IMR-90 (cell line): ENCODE measurements at regions not wholly inside any gene's neighbourhood (a gene's known extent, or its start where the extent isn't known, plus 50 kb on each side); places are given as distances from the start of the nearest gene placed in this dataset.
A peak's percentile ranks its signal among the peaks of the same experiment; 100 is the strongest.

Experiments
- ATAC-seq: fragments of 200-7000 bp; cut with Tn5 transposase; 2 replicates; pipeline ENCODE4 v1.9.1; 2020; ENCODE audit warnings: low read depth, mild to moderate bottlenecking, moderate library complexity
- BruUV-seq: library from RNA; stranded (reverse); fragments of 400-500 nt; replicated peaks from 2 replicates; lab custom pipeline; 2021; lab: Mats Ljungman, UMichigan
- CTCF ChIA-PET: fragments of 300-600 bp; formaldehyde crosslinking; extraction: SDS; loops from one replicate; lab custom pipeline; 2021; ENCODE audit warnings: antibody characterized with exemption; lab: Yijun Ruan, JAX
- POLR2A ChIA-PET: fragments of 300-600 bp; sonication (Branson Sonifier 250); formaldehyde crosslinking; loops from one replicate; lab custom pipeline; 2022; ENCODE audit warnings: antibody characterized with exemption; ENCODE audit not compliant: unreplicated experiment; lab: Charles Lee
- DNase-seq: peaks from one replicate; pipeline ENCODE4 v3.0.0; 2013
- H2AFZ ChIP-seq: replicated peaks from 2 replicates; pipeline ENCODE3; 2013; ENCODE audit warnings: low read length, mild to moderate bottlenecking; ENCODE audit not compliant: poor library complexity
- H2AK5ac ChIP-seq: 2 replicates; pipeline ENCODE4 v1.6.1; 2013; ENCODE audit warnings: low read depth, low read length, inconsistent platforms
- H2AK9ac ChIP-seq: replicated peaks from 2 replicates; pipeline ENCODE3; 2013; ENCODE audit warnings: mild to moderate bottlenecking, low read depth, low read length, moderate library complexity; ENCODE audit not compliant: poor library complexity
- H2BK120ac ChIP-seq: 2 replicates; pipeline ENCODE4 v1.6.1; 2013; ENCODE audit warnings: low read depth, low read length, inconsistent platforms
- H2BK15ac ChIP-seq: 3 replicates; pipeline ENCODE4 v1.6.1; 2013; ENCODE audit warnings: low read depth, low read length, inconsistent platforms
- H2BK20ac ChIP-seq: 2 replicates; pipeline ENCODE4 v1.6.1; 2013; ENCODE audit warnings: low read depth, mild to moderate bottlenecking, inconsistent platforms, low read length, moderate library complexity
- H2BK5ac ChIP-seq: 2 replicates; pipeline ENCODE4 v1.6.1; 2013; ENCODE audit warnings: mild to moderate bottlenecking, low read depth, low read length, inconsistent platforms; ENCODE audit not compliant: poor library complexity, severe bottlenecking
- H3K14ac ChIP-seq: replicated peaks from 2 replicates; pipeline ENCODE4 v1.6.1; 2013; ENCODE audit warnings: low read depth, low read length, inconsistent platforms
- H3K18ac ChIP-seq: 2 replicates; pipeline ENCODE4 v1.6.1; 2013; ENCODE audit warnings: low read depth, low read length, control low read depth
- H3K23ac ChIP-seq: 2 replicates; pipeline ENCODE4 v1.6.1; 2013; ENCODE audit warnings: low read depth, low read length, inconsistent platforms
- H3K27ac ChIP-seq: 2 replicates; pipeline ENCODE4 v1.5.1; 2013; ENCODE audit warnings: mild to moderate bottlenecking, control low read depth, low read length; ENCODE audit not compliant: insufficient read depth
- H3K27me3 ChIP-seq: 2 replicates; pipeline ENCODE4 v1.6.1; 2013; ENCODE audit warnings: low read length; ENCODE audit not compliant: control insufficient read depth, insufficient read depth
- H3K36me3 ChIP-seq: 2 replicates; pipeline ENCODE4 v1.6.1; 2013; ENCODE audit warnings: low read length, mixed read lengths; ENCODE audit not compliant: control insufficient read depth, insufficient read depth
- H3K4ac ChIP-seq: 2 replicates; pipeline ENCODE4 v1.6.1; 2013; ENCODE audit warnings: low read depth, low read length, inconsistent platforms
- H3K4me1 ChIP-seq: 2 replicates; pipeline ENCODE4 v1.6.1; 2013; ENCODE audit warnings: low read length, mixed read lengths; ENCODE audit not compliant: control insufficient read depth, insufficient read depth
- H3K4me2 ChIP-seq: 2 replicates; pipeline ENCODE4 v1.6.1; 2013; ENCODE audit warnings: low read depth, mild to moderate bottlenecking, control low read depth, low read length, moderate library complexity
- H3K4me3 ChIP-seq: 2 replicates; pipeline ENCODE4 v1.5.1; 2013; ENCODE audit warnings: low read depth, mild to moderate bottlenecking, control low read depth, low read length, moderate library complexity; ENCODE audit not compliant: insufficient read depth
- H3K56ac ChIP-seq: 2 replicates; pipeline ENCODE4 v1.6.1; 2013; ENCODE audit warnings: low read length, inconsistent platforms; ENCODE audit not compliant: insufficient read depth; ENCODE audit errors: extremely low read depth
- H3K79me1 ChIP-seq, 2 experiments: 2 replicates each; pipeline ENCODE4 v1.6.1; 2013; ENCODE audit warnings: low read length in 2 of 2, inconsistent platforms in 1 of 2, low read depth in 1 of 2
- H3K9ac ChIP-seq: 2 replicates; pipeline ENCODE4 v1.6.1; 2013; ENCODE audit warnings: low read depth, low read length, control low read depth
- H3K9me1 ChIP-seq: 2 replicates; pipeline ENCODE4 v1.6.1; 2013; ENCODE audit warnings: low read length, inconsistent platforms; ENCODE audit not compliant: insufficient read depth
- H3K9me3 ChIP-seq: 2 replicates; pipeline ENCODE4 v1.6.1; 2013; ENCODE audit warnings: low read length; ENCODE audit not compliant: control insufficient read depth, insufficient read depth
- H4K20me1 ChIP-seq: 2 replicates; pipeline ENCODE4 v1.6.1; 2013; ENCODE audit warnings: low read length, inconsistent platforms; ENCODE audit not compliant: insufficient read depth
- H4K5ac ChIP-seq: 2 replicates; pipeline ENCODE4 v1.6.1; 2013; ENCODE audit warnings: mild to moderate bottlenecking, low read depth, low read length, control low read depth
- H4K8ac ChIP-seq, 2 experiments: 2 replicates each; pipeline ENCODE4 v1.6.1; 2013; ENCODE audit warnings: low read depth in 2 of 2, low read length in 2 of 2, control low read depth in 1 of 2, inconsistent platforms in 1 of 2
- H4K91ac ChIP-seq: 2 replicates; pipeline ENCODE4 v1.6.1; 2013; ENCODE audit warnings: low read depth, low read length, inconsistent platforms; ENCODE audit not compliant: insufficient read depth
- CEBPB ChIP-seq: IDR thresholded peaks from 2 replicates; pipeline ENCODE4 v1.6.1; 2012; ENCODE audit warnings: low read depth, low read length, improper control_type of control experiment
- MAZ ChIP-seq: IDR thresholded peaks from 2 replicates; pipeline ENCODE4 v1.6.1; 2012; ENCODE audit warnings: low read depth, mild to moderate bottlenecking, low read length, improper control_type of control experiment, moderate library complexity, borderline replicate concordance
- MXI1 ChIP-seq: IDR thresholded peaks from 2 replicates; pipeline ENCODE4 v1.6.1; 2012; ENCODE audit warnings: low read depth, mild to moderate bottlenecking, low read length, moderate library complexity, borderline replicate concordance
- NFE2L2 ChIP-seq: fragments of 150-350 bp; IDR thresholded peaks from 2 replicates; pipeline ENCODE4 v1.6.1; 2016; ENCODE audit warnings: low read depth, mild to moderate bottlenecking, low read length
- RFX5 ChIP-seq: IDR thresholded peaks from 2 replicates; pipeline ENCODE4 v1.8.0; 2012; ENCODE audit warnings: low read depth, mild to moderate bottlenecking, low read length, moderate library complexity
- SMC3 ChIP-seq: fragments of 150-350 bp; IDR thresholded peaks from 2 replicates; pipeline ENCODE4 v1.6.1; 2016; ENCODE audit warnings: low read depth, mild to moderate bottlenecking, antibody characterized with exemption, low read length, moderate library complexity
- WGBS, 2 experiments: methylation state at CpG; one replicate each; pipeline versions ENCODE4 v1.1.5 to v1.1.7; 2013; ENCODE audit warnings: missing lambda C conversion rate in 2 of 2; ENCODE audit not compliant: insufficient read length in 1 of 2; ENCODE audit errors: extremely low coverage in 2 of 2; 5-methylcytosine and 5-hydroxymethylcytosine counted together
- dilution Hi-C: fragments of 300-500 bp; cut with HindIII; formaldehyde crosslinking; loops from one replicate; pipeline ENCODE4 v1.14.3; 2018; ENCODE audit warnings: low sequenced_read_pairs; ENCODE audit not compliant: unreplicated experiment
- in situ Hi-C: fragments of 300-500 bp; cut with MboI; formaldehyde crosslinking; loops from 3 replicates; pipeline ENCODE4 v1.14.3; 2019; ENCODE audit warnings: low sequenced_read_pairs, inconsistent platforms, mixed read lengths
- intact Hi-C: fragments of 100-400 bp; cut with micrococcal nuclease; formaldehyde crosslinking; loops from 2 replicates; pipeline ENCODE4 v1.10.0; 2022
- TF ChIP-seq, protein P1 (sequence below): fragments of 150-350 bp; IDR thresholded peaks from 2 replicates; pipeline ENCODE4 v1.6.1; 2016; ENCODE audit warnings: low read depth, mild to moderate bottlenecking, low read length, moderate library complexity, borderline replicate concordance
- TF ChIP-seq, protein P2 (sequence below): fragments of 150-350 bp; IDR thresholded peaks from 2 replicates; pipeline ENCODE4 v1.6.1; 2017; ENCODE audit warnings: mild to moderate bottlenecking, antibody characterized with exemption, low read length, low read depth

DNA sequence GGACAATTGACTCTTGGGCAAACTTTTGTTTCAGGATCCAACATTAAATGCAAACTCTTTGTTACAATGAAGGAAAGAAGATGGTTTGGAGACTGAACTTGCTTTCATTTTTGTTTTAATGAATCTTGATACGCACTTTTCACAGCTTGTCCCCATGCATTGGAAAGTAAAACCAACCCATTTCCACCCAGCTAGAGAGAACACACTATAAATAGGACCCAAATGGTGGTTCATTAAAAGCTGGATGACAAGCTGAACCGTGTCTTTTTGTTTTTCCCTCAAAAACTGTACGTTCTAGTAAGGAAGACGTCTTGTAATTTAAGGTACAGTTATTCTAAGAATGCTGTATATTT is 95.3 kb upstream of the EGFL6 start:
- Histone ChIP-seq H3K56ac (no peak overlapping the region), H3K9me1 (no peaks in the 10 kb centered on the region), H3K36me3 (no peaks in the 10 kb centered on the region), H3K4me1 (peaks cover 7% of the 10 kb centered on the region), H3K27me3 (no peaks in the 10 kb centered on the region), H2BK5ac (no peak overlapping the region), H4K91ac (no peak overlapping the region; the same call in 1 of the 2 replicates), H4K8ac (peak overlapping the region; percentile 15 to 74; a peak in 3 of 4 replicates), H2BK20ac (0 out of 2 replicates have a peak overlapping the region, but pooled peaks have one; percentile 64), H3K27ac (no peak overlapping the region), H3K14ac (no peak overlapping the region), H4K20me1 (no peaks in the 10 kb centered on the region), H3K9me3 (no peaks in the 10 kb centered on the region), H3K9ac (no peak overlapping the region), H4K5ac (0 out of 2 replicates have a peak overlapping the region, but pooled peaks have one; percentile 80), H3K18ac (peak overlapping the region; percentile 92), H3K4me2 (0 out of 2 replicates have a peak overlapping the region, but pooled peaks have one; percentile 12), H2AK5ac (no peak overlapping the region), H2BK120ac (peak overlapping the region; percentile 76; the same call in 1 of the 2 replicates), H2AK9ac (no peak overlapping the region), H3K4me3 (no peak overlapping the region), H2AFZ (peak overlapping the region; percentile 66), H2BK15ac (no peak overlapping the region), H3K4ac (peak overlapping the region; percentile 16; the same call in 1 of the 2 replicates), H3K79me1 (no peaks in the 10 kb centered on the region), H3K23ac (no peak overlapping the region)
- TF ChIP-seq, protein P1, sequence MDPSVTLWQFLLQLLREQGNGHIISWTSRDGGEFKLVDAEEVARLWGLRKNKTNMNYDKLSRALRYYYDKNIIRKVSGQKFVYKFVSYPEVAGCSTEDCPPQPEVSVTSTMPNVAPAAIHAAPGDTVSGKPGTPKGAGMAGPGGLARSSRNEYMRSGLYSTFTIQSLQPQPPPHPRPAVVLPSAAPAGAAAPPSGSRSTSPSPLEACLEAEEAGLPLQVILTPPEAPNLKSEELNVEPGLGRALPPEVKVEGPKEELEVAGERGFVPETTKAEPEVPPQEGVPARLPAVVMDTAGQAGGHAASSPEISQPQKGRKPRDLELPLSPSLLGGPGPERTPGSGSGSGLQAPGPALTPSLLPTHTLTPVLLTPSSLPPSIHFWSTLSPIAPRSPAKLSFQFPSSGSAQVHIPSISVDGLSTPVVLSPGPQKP = no peak
- TF ChIP-seq MAZ (no peak), RFX5 (no peak), NFE2L2 (no peak), SMC3 (no peak), MXI1 (no peak), CEBPB (no peak)
- TF ChIP-seq, protein P2, sequence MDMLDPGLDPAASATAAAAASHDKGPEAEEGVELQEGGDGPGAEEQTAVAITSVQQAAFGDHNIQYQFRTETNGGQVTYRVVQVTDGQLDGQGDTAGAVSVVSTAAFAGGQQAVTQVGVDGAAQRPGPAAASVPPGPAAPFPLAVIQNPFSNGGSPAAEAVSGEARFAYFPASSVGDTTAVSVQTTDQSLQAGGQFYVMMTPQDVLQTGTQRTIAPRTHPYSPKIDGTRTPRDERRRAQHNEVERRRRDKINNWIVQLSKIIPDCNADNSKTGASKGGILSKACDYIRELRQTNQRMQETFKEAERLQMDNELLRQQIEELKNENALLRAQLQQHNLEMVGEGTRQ = no peak
- ChIA-PET POLR2A (no interaction called here), CTCF (interaction anchor here (1.0 kb wide), 1 partner anchor 172 kb away, joined by 3 read pairs; no protein-coding TSS in a partner anchor)
- WGBS, 2 experiments = no CpG with 5 or more reads among the region's 4 CpGs
- DNase-seq (no peak), ATAC-seq (no peak)
- intact Hi-C loops (loop anchor here (5.0 kb wide), 1 partner anchor 42 kb away; no protein-coding TSS in a partner anchor), dilution Hi-C loops (no loop called here), in situ Hi-C loops (no loop called here)
- no TSS peak for BruUV-seq
